K562 (cell line): ENCODE measurements at regions not wholly inside any gene's neighbourhood (a gene's known extent, or its start where the extent isn't known, plus 50 kb on each side); places are given as distances from the start of the nearest gene placed in this dataset.

Source experiments
- ATAC-seq: fragments of 200-7000 bp; cut with Tn5 transposase; 3 replicates; pipeline ENCODE4 v1.9.1; 2020; ENCODE audit warnings: moderate library complexity
- BruUV-seq: library from RNA; stranded (reverse); fragments of 400-500 nt; replicated peaks from 2 replicates; lab custom pipeline; 2021; lab: Mats Ljungman, UMichigan
- CTCF ChIA-PET: fragments of 300-600 bp; formaldehyde crosslinking; extraction: SDS; loops from one replicate; lab custom pipeline; 2021; ENCODE audit warnings: low intra/inter-chr PET ratio; lab: Yijun Ruan, JAX
- POLR2A ChIA-PET: fragments of 300-600, 350-650 bp; sonication (Branson Sonifier 250); formaldehyde crosslinking; extraction: SDS; loops from one replicate; lab custom pipeline; 2021; ENCODE audit warnings: antibody characterized with exemption, inconsistent platforms; lab: Yijun Ruan, JAX
- DNase-seq, 4 experiments: peaks; one replicate each; pipeline versions ENCODE4 v3.0.0 to v3.0.0-alpha.2; 2011 to 2018; ENCODE audit warnings: low spot score in 3 of 4, mixed read lengths in 3 of 4; ENCODE audit errors: extremely low read depth in 1 of 4
- FAIRE-seq: peaks from 2 replicates; lab custom pipeline; 2011; peaks lifted over from hg19 to GRCh38; lab: Jason Lieb, UNC
- H2AFZ ChIP-seq: 2 replicates; pipeline ENCODE4 v1.6.0; 2011; ENCODE audit warnings: low read depth, low read length, control low read depth, inconsistent platforms
- H3K27ac ChIP-seq: fragments of 200-600 bp; 3 replicates; pipeline ENCODE4 v1.8.0; 2011; ENCODE audit warnings: low read depth, mild to moderate bottlenecking, control low read depth, inconsistent platforms, low read length, moderate library complexity, mixed read lengths; ENCODE audit errors: extremely low read depth
- H3K27me3 ChIP-seq, 2 experiments: fragments of 300-600 bp in 1 of 2; 2 replicates in 1 of 2; 3 replicates in 1 of 2; pipeline versions ENCODE4 v1.6.0 to v1.8.0; 2011; ENCODE audit warnings: inconsistent platforms in 2 of 2, low read length in 2 of 2, mild to moderate bottlenecking in 1 of 2, mixed read lengths in 1 of 2, moderate library complexity in 1 of 2; ENCODE audit not compliant: control insufficient read depth in 2 of 2, insufficient read depth in 2 of 2
- H3K36me3 ChIP-seq: fragments of 300-600 bp; 3 replicates; pipeline ENCODE4 v1.8.0; 2011; ENCODE audit warnings: mild to moderate bottlenecking, low read length, inconsistent platforms; ENCODE audit not compliant: control insufficient read depth, insufficient read depth
- H3K4me1 ChIP-seq, 2 experiments: fragments of 200-600 bp in 1 of 2; replicated peaks in 1 of 2; 2 replicates in 1 of 2; 3 replicates in 1 of 2; pipeline versions ENCODE4 v1.5.1 to v1.8.0; 2011; ENCODE audit warnings: inconsistent platforms in 2 of 2, low read length in 2 of 2, mild to moderate bottlenecking in 1 of 2, mixed read lengths in 1 of 2, moderate library complexity in 1 of 2; ENCODE audit not compliant: control insufficient read depth in 2 of 2, insufficient read depth in 2 of 2
- H3K4me2 ChIP-seq: 2 replicates; pipeline ENCODE4 v1.6.1; 2011; ENCODE audit warnings: low read length, control low read depth, inconsistent platforms, mixed read lengths; ENCODE audit not compliant: insufficient read depth
- H3K4me3 ChIP-seq: fragments of 200-600 bp; sonication (generic), shearing (Covaris generic); 2 replicates; pipeline ENCODE4 v1.5.1; 2016; ENCODE audit warnings: control low read depth, inconsistent platforms
- H3K79me2 ChIP-seq: fragments of 200-600 bp; 3 replicates; pipeline ENCODE4 v1.8.0; 2011; ENCODE audit warnings: low read length, inconsistent platforms; ENCODE audit not compliant: control insufficient read depth, insufficient read depth
- H3K9ac ChIP-seq, 2 experiments: 2 replicates each; pipeline versions ENCODE4 v1.6.0 to v1.6.1; 2011; ENCODE audit warnings: low read depth in 2 of 2, low read length in 2 of 2, control low read depth in 1 of 2, inconsistent platforms in 1 of 2, mild to moderate bottlenecking in 1 of 2, mixed read lengths in 1 of 2; ENCODE audit not compliant: insufficient read depth in 1 of 2
- H3K9me1 ChIP-seq: one replicate; pipeline ENCODE4 v1.6.0; 2011; ENCODE audit warnings: inconsistent platforms, mild to moderate bottlenecking, low read length, moderate library complexity; ENCODE audit not compliant: control insufficient read depth, insufficient read depth
- H3K9me3 ChIP-seq: replicated peaks from 2 replicates; pipeline ENCODE4 v1.5.1; 2011; ENCODE audit warnings: low read depth, low read length, inconsistent platforms; ENCODE audit not compliant: control insufficient read depth, insufficient read depth
- H4K20me1 ChIP-seq: replicated peaks from 2 replicates; pipeline ENCODE4 v1.6.1; 2011; ENCODE audit warnings: low read length, inconsistent platforms, mixed read lengths; ENCODE audit not compliant: control insufficient read depth, insufficient read depth
- BCL6 ChIP-seq: fragments of 250-450 bp; sonication (Bioruptor Pico); IDR thresholded peaks from 2 replicates; pipeline ENCODE4 v1.4.0; 2020
- BRD9 ChIP-seq: fragments of 450-650 bp; IDR thresholded peaks from 2 replicates; pipeline ENCODE4 v1.6.1; 2018; ENCODE audit warnings: low read depth; ENCODE audit not compliant: partially characterized antibody
- DDX20 ChIP-seq: fragments of 450-650 bp; IDR thresholded peaks from 2 replicates; pipeline ENCODE4 v1.6.1; 2016; ENCODE audit warnings: missing genetic modification characterization, low read depth, mild to moderate bottlenecking, missing compliant biosample characterization, moderate library complexity
- GABPB1 ChIP-seq: sonication (generic); formaldehyde crosslinking; IDR thresholded peaks from 2 replicates; pipeline ENCODE4 v1.8.0; 2022; ENCODE audit warnings: mild to moderate bottlenecking, missing genetic modification reagents
- HNRNPUL1 ChIP-seq: fragments of 200-400 bp; formaldehyde crosslinking; IDR thresholded peaks from 2 replicates; pipeline ENCODE4 v1.6.1; 2017; ENCODE audit warnings: low read length
- LARP7 ChIP-seq: fragments of 450-650 bp; IDR thresholded peaks from 2 replicates; pipeline ENCODE4 v1.6.1; 2016
- MAFK ChIP-seq: IDR thresholded peaks from 2 replicates; pipeline ENCODE4 v1.6.1; 2011; ENCODE audit warnings: low read length, improper control_type of control experiment
- MYC ChIP-seq, 2 experiments: fragments of 250-450 bp in 1 of 2; sonication (Bioruptor Pico) in 1 of 2; IDR thresholded peaks; 2 replicates each; pipeline versions ENCODE4 v1.5.1 to v1.6.1; 2012 to 2021; ENCODE audit warnings: low read depth in 2 of 2, borderline replicate concordance in 1 of 2, improper control_type of control experiment in 1 of 2, low read length in 1 of 2, mild to moderate bottlenecking in 1 of 2, moderate library complexity in 1 of 2
- NFIX ChIP-seq: fragments of 250-450 bp; sonication (Bioruptor Pico); IDR thresholded peaks from 2 replicates; pipeline ENCODE4 v1.4.0; 2020; ENCODE audit warnings: low read depth, mild to moderate bottlenecking, moderate library complexity
- PRDM10 ChIP-seq: fragments of 450-650 bp; IDR thresholded peaks from 2 replicates; pipeline ENCODE4 v1.6.1; 2018; ENCODE audit not compliant: partially characterized antibody
- RBM39 ChIP-seq: fragments of 200-400 bp; formaldehyde crosslinking; optimal IDR thresholded peaks from 2 replicates; pipeline ENCODE3; 2018; ENCODE audit warnings: low read depth, low read length
- SNAPC5 ChIP-seq: fragments of 250-450 bp; sonication (Bioruptor Pico); IDR thresholded peaks from 2 replicates; pipeline ENCODE4 v1.8.0; 2021; ENCODE audit warnings: moderate library complexity, mild to moderate bottlenecking, inconsistent platforms
- TEAD2 ChIP-seq: fragments of 450-650 bp; IDR thresholded peaks from 2 replicates; pipeline ENCODE4 v1.6.1; 2016; ENCODE audit warnings: missing genetic modification characterization, control low read depth, missing compliant biosample characterization
- USF2 ChIP-seq: sonication (generic); formaldehyde crosslinking; IDR thresholded peaks from 2 replicates; pipeline ENCODE4 v1.5.0; 2020; ENCODE audit warnings: missing genetic modification reagents
- YBX1 ChIP-seq: fragments of 450-650 bp; IDR thresholded peaks from 2 replicates; pipeline ENCODE4 v1.7.1; 2016; ENCODE audit warnings: mild to moderate bottlenecking
- ZNF146 ChIP-seq: IDR thresholded peaks from one replicate; pipeline ENCODE4 v1.6.1; 2018; ENCODE audit warnings: missing compliant biosample characterization; ENCODE audit not compliant: unreplicated experiment
- ZNF41 ChIP-seq: fragments of 250-450 bp; sonication (Bioruptor Pico); conservative IDR thresholded peaks from 2 replicates; pipeline ENCODE4 v1.4.0; 2020; ENCODE audit warnings: mild to moderate bottlenecking
- ZNF57 ChIP-seq: fragments of 450-650 bp; formaldehyde crosslinking; IDR thresholded peaks from 2 replicates; pipeline ENCODE4 v1.4.0; 2020; ENCODE audit warnings: mild to moderate bottlenecking, moderate library complexity
- WGBS: fragments of 100-300 bp; shearing (Covaris generic); methylation state at CpG from one replicate; pipeline ENCODE4 v1.1.6; 2016; ENCODE audit warnings: low coverage, mixed read lengths; ENCODE audit not compliant: insufficient coverage; ENCODE audit errors: missing lambda C conversion rate; 5-methylcytosine and 5-hydroxymethylcytosine counted together
- in situ Hi-C: fragments of 300-500 bp; cut with MboI; formaldehyde crosslinking; loops from 4 replicates; pipeline ENCODE4 v1.15.0; 2018; ENCODE audit warnings: inconsistent platforms, mixed read lengths
- intact Hi-C: fragments of 100-400 bp; cut with micrococcal nuclease; formaldehyde crosslinking; loops from 2 replicates; pipeline ENCODE4 v1.14.2; 2022

- TF ChIP-seq ZNF41 (CRISPR knock-in tag) (no peak), MYC (IDR thresholded peaks at IDR 0.05; ENCODE audit: low read depth, low read length) (no peak), MYC (CRISPR knock-in tag; IDR thresholded peaks at IDR 0.05; ENCODE audit: borderline replicate concordance, low read depth) (no peak), BRD9 (no peak), BCL6 (CRISPR knock-in tag) (no peak), TEAD2 (tag) (no peak), MAFK (no peak), DDX20 (tag) (no peak), ZNF57 (CRISPR knock-in tag) (no peak), PRDM10 (no peak), YBX1 (no peak), GABPB1 (CRISPR knock-in tag) (no peak), SNAPC5 (CRISPR knock-in tag) (no peak), NFIX (CRISPR knock-in tag) (no peak), ZNF146 (CRISPR knock-in tag) (no peak), LARP7 (no peak), HNRNPUL1 (no peak), RBM39 (no peak), USF2 (CRISPR knock-in tag) (no peak)
- H3K4me1 ChIP-seq = no peaks in the 10 kb centered on the region
- H3K9me1 ChIP-seq = no peaks in the 10 kb centered on the region
- no peaks in the 10 kb centered on the region for H3K79me2 ChIP-seq
- no TSS peak for BruUV-seq
- CTCF ChIA-PET = no interaction called here
- intact Hi-C loops = no loop called here
- no peak overlapping the region for H3K27ac ChIP-seq
- peaks cover 0 to 13% of the 10 kb centered on the region in 2 experiments; a peak in 3 of 5 replicates for H3K27me3 ChIP-seq
- H3K9ac ChIP-seq = no peak overlapping the region
- H3K4me3 ChIP-seq = no peak overlapping the region
- FAIRE-seq (no peak), DNase-seq (no peak), ATAC-seq (no peak)
- H3K4me2 ChIP-seq = no peak overlapping the region
- in situ Hi-C loops = no loop called here
- no peaks in the 10 kb centered on the region for H3K36me3 ChIP-seq
- 0% methylated on average over 3 of the region's 3 CpGs for WGBS
- no peaks in the 10 kb centered on the region for H3K9me3 ChIP-seq
- no peak overlapping the region for H2AFZ ChIP-seq
- POLR2A ChIA-PET = no interaction called here
- no peaks in the 10 kb centered on the region for H4K20me1 ChIP-seq
Measured at GRCh38 chr9:110142253-110142652, 65.7 kb downstream of the C9orf152 start.
